Activated CD8-positive, alpha-beta memory T cell treated with anti-CD3 and anti-CD28 coated beads for 36 hours (primary cell): ENCODE measurements at regions not wholly inside any gene's neighbourhood (a gene's known extent, or its start where the extent isn't known, plus 50 kb on each side); places are given as distances from the start of the nearest gene placed in this dataset.
"Not testable (repeated sequence)": the region's sequence is repeated elsewhere in the genome, so short reads cannot be mapped to it uniquely, and the experiment has no call there.

Experiments used
- CTCF ChIA-PET: fragments of 350-600 bp; sonication (Branson Sonifier 250); formaldehyde crosslinking; loops from one replicate; lab custom pipeline; 2021; ENCODE audit warnings: antibody characterized with exemption; lab: Charles Lee
- POLR2A ChIA-PET: fragments of 350-600 bp; sonication (Branson Sonifier 250); formaldehyde crosslinking; loops from one replicate; lab custom pipeline; 2021; ENCODE audit warnings: antibody characterized with exemption; lab: Charles Lee

- CTCF ChIA-PET: interaction anchor here (0.7 to 0.9 kb wide), 2 partner anchors 8 to 282 kb away, joined by 3 read pairs; no protein-coding TSS in a partner anchor
- POLR2A ChIA-PET: no interaction called here
Measured at GRCh38 chr3:182399978-182400737, 393.1 kb upstream of the ATP11B start.

- CTCF ChIA-PET: no interaction called here
- POLR2A ChIA-PET: no interaction called here
Measured at GRCh38 chr3:182400838-182401237, 392.5 kb upstream of the ATP11B start.

GRCh38 chr3:182404031-182404430, 389.3 kb upstream of the ATP11B start:
- CTCF ChIA-PET: no interaction called here
- POLR2A ChIA-PET: no interaction called here

- CTCF ChIA-PET: no interaction called here
- POLR2A ChIA-PET: no interaction called here
Measured at GRCh38 chr3:182405759-182406158, 387.5 kb upstream of the ATP11B start.

GRCh38 chr3:182406786-182407185, 386.5 kb upstream of the ATP11B start:
- ChIA-PET POLR2A (no interaction called here), CTCF (no interaction called here)

- ChIA-PET POLR2A (no interaction called here), CTCF (no interaction called here)
Measured at GRCh38 chr3:182410051-182410450, 383.3 kb upstream of the ATP11B start.

- POLR2A ChIA-PET: no interaction called here
- CTCF ChIA-PET: no interaction called here
Measured at GRCh38 chr3:182412066-182412465, 381.2 kb upstream of the ATP11B start.

- ChIA-PET CTCF (no interaction called here), POLR2A (no interaction called here)
Measured at GRCh38 chr3:182413061-182413460, 380.2 kb upstream of the ATP11B start.

GRCh38 chr3:182413682-182414081, 379.6 kb upstream of the ATP11B start:
- ChIA-PET POLR2A (no interaction called here), CTCF (no interaction called here)

- CTCF ChIA-PET: no interaction called here
- POLR2A ChIA-PET: no interaction called here
Measured at GRCh38 chr3:182414586-182414985, 378.7 kb upstream of the ATP11B start.

- CTCF ChIA-PET: no interaction called here
- POLR2A ChIA-PET: no interaction called here
Measured at GRCh38 chr3:182420741-182421140, 372.6 kb upstream of the ATP11B start.

GRCh38 chr3:182424006-182424405, 369.3 kb upstream of the ATP11B start:
- POLR2A ChIA-PET: no interaction called here

GRCh38 chr3:182425926-182426718, 367.2 kb upstream of the ATP11B start:
- CTCF ChIA-PET, POLR2A ChIA-PET: not testable (repeated sequence)

More at GRCh38 chr3:182424006-182424405, 369.3 kb upstream of the ATP11B start:
- CTCF ChIA-PET: no interaction called here

- CTCF ChIA-PET, POLR2A ChIA-PET: not testable (repeated sequence)
Measured at GRCh38 chr3:182431972-182432371, 361.3 kb upstream of the ATP11B start.

- POLR2A ChIA-PET: no interaction called here
Measured at GRCh38 chr3:182435860-182436259, 357.4 kb upstream of the ATP11B start.

GRCh38 chr3:182436547-182436946, 356.8 kb upstream of the ATP11B start:
- ChIA-PET POLR2A (no interaction called here), CTCF (no interaction called here)

More at GRCh38 chr3:182435860-182436259, 357.4 kb upstream of the ATP11B start:
- CTCF ChIA-PET: no interaction called here

GRCh38 chr3:182438398-182438797, 354.9 kb upstream of the ATP11B start:
- POLR2A ChIA-PET: no interaction called here
- CTCF ChIA-PET: no interaction called here

- ChIA-PET POLR2A (no interaction called here), CTCF (no interaction called here)
Measured at GRCh38 chr3:182440101-182440500, 353.2 kb upstream of the ATP11B start.

GRCh38 chr3:182445576-182445975, 347.7 kb upstream of the ATP11B start:
- ChIA-PET CTCF (no interaction called here), POLR2A (no interaction called here)

GRCh38 chr3:182450942-182451787, 342.1 kb upstream of the ATP11B start:
- ChIA-PET POLR2A (no interaction called here), CTCF (no interaction called here)
